CD8-positive, alpha-beta memory T cell (primary cell): ENCODE measurements at regions not wholly inside any gene's neighbourhood (a gene's known extent, or its start where the extent isn't known, plus 50 kb on each side); places are given as distances from the start of the nearest gene placed in this dataset.

Experiments used
- CTCF ChIA-PET: fragments of 350-600 bp; sonication (Branson Sonifier 250); formaldehyde crosslinking; loops from one replicate; lab custom pipeline; 2021; ENCODE audit warnings: antibody characterized with exemption; lab: Charles Lee
- POLR2A ChIA-PET: fragments of 350-600 bp; sonication (Branson Sonifier 250); formaldehyde crosslinking; loops from one replicate; lab custom pipeline; 2021; ENCODE audit warnings: antibody characterized with exemption; lab: Charles Lee
- DNase-seq, 5 donors: peaks; one replicate each; pipeline versions ENCODE4 v3.0.0 to v3.0.0-alpha.2; 2020 to 2022; ENCODE audit warnings: mixed read lengths in 1 of 5
- H3K27ac ChIP-seq: one replicate; pipeline ENCODE4 v1.7.0; 2013; ENCODE audit warnings: low read depth, mild to moderate bottlenecking, low read length, moderate library complexity
- H3K27me3 ChIP-seq: 2 replicates; pipeline ENCODE4 v1.7.0; 2013; ENCODE audit warnings: low read length, mild to moderate bottlenecking; ENCODE audit not compliant: insufficient read depth, poor library complexity, severe bottlenecking
- H3K36me3 ChIP-seq: 2 replicates; pipeline ENCODE4 v1.7.0; 2013; ENCODE audit warnings: mild to moderate bottlenecking, low read length, moderate library complexity; ENCODE audit not compliant: insufficient read depth
- H3K4me1 ChIP-seq: 2 replicates; pipeline ENCODE4 v1.7.0; 2013; ENCODE audit warnings: mild to moderate bottlenecking, low read length, moderate library complexity; ENCODE audit not compliant: insufficient read depth
- H3K4me3 ChIP-seq: 2 replicates; pipeline ENCODE4 v1.7.0; 2013; ENCODE audit warnings: mild to moderate bottlenecking, low read length
- H3K9me3 ChIP-seq: 2 replicates; pipeline ENCODE4 v1.7.0; 2013; ENCODE audit warnings: mild to moderate bottlenecking, low read length
- H3K27ac Mint-ChIP-seq, 8 donors: one replicate each; pipeline ENCODE4 v1.8.0; 2020 to 2021; ENCODE audit warnings: mixed read lengths in 8 of 8, mild to moderate bottlenecking in 6 of 8, inconsistent platforms in 3 of 8, moderate library complexity in 3 of 8
- H3K27me3 Mint-ChIP-seq, 2 donors: one replicate each; pipeline ENCODE4 v1.8.0; 2020 to 2021; ENCODE audit warnings: mixed read lengths in 2 of 2, mild to moderate bottlenecking in 1 of 2, moderate library complexity in 1 of 2
- H3K36me3 Mint-ChIP-seq, 3 donors: one replicate each; pipeline ENCODE4 v1.8.0; 2020 to 2021; ENCODE audit warnings: mixed read lengths in 3 of 3, inconsistent platforms in 1 of 3, mild to moderate bottlenecking in 1 of 3
- H3K4me1 Mint-ChIP-seq, 3 donors: one replicate each; pipeline ENCODE4 v1.8.0; 2020 to 2021; ENCODE audit warnings: mixed read lengths in 3 of 3, inconsistent platforms in 1 of 3, mild to moderate bottlenecking in 1 of 3
- H3K4me3 Mint-ChIP-seq, 7 donors: one replicate each; pipeline ENCODE4 v1.8.0; 2020 to 2021; ENCODE audit warnings: mixed read lengths in 7 of 7, mild to moderate bottlenecking in 6 of 7, moderate library complexity in 4 of 7, inconsistent platforms in 2 of 7
- H3K9me3 Mint-ChIP-seq, 5 donors: one replicate each; pipeline ENCODE4 v1.8.0; 2020 to 2022; ENCODE audit warnings: mixed read lengths in 5 of 5, mild to moderate bottlenecking in 3 of 5, moderate library complexity in 2 of 5, inconsistent platforms in 1 of 5

GRCh38 chr2:145059914-145060313, 540.0 kb upstream of the ZEB2 start:
- ChIA-PET POLR2A (no interaction called here), CTCF (no interaction called here)
- DNase-seq = no peak
- Histone ChIP-seq H3K4me3 (no peak overlapping the region), H3K27me3 (no peaks in the 10 kb centered on the region), H3K9me3 (no peaks in the 10 kb centered on the region), H3K27ac (no peak overlapping the region), H3K4me1 (no peaks in the 10 kb centered on the region), H3K36me3 (no peaks in the 10 kb centered on the region)
- H3K9me3 Mint-ChIP-seq = peaks cover 0 to 2% (median 0%) of the 10 kb centered on the region in 5 donors
- H3K36me3 Mint-ChIP-seq = no peaks in the 10 kb centered on the region
- no peak overlapping the region for H3K27ac Mint-ChIP-seq
- H3K27me3 Mint-ChIP-seq = peaks cover 0 to 4% of the 10 kb centered on the region in 2 donors
- no peak overlapping the region for H3K4me3 Mint-ChIP-seq
- H3K4me1 Mint-ChIP-seq = no peaks in the 10 kb centered on the region

GRCh38 chr2:145059343-145059742, 539.4 kb upstream of the ZEB2 start:
- H3K4me3 Mint-ChIP-seq = no peak overlapping the region
- Histone ChIP-seq H3K27ac (no peak overlapping the region), H3K9me3 (no peaks in the 10 kb centered on the region), H3K4me1 (no peaks in the 10 kb centered on the region), H3K4me3 (no peak overlapping the region), H3K27me3 (no peaks in the 10 kb centered on the region), H3K36me3 (no peaks in the 10 kb centered on the region)
- H3K9me3 Mint-ChIP-seq = peaks cover 0 to 2% (median 0%) of the 10 kb centered on the region in 5 donors
- no peaks in the 10 kb centered on the region for H3K36me3 Mint-ChIP-seq
- no peak overlapping the region for H3K27ac Mint-ChIP-seq
- H3K27me3 Mint-ChIP-seq = peaks cover 0 to 6% of the 10 kb centered on the region in 2 donors
- POLR2A ChIA-PET = no interaction called here
- no peaks in the 10 kb centered on the region for H3K4me1 Mint-ChIP-seq
- DNase-seq = no peak
- CTCF ChIA-PET = no interaction called here

GRCh38 chr2:145058457-145058856, 538.5 kb upstream of the ZEB2 start:
- Mint-ChIP-seq H3K27me3 (peaks cover 0 to 4% of the 10 kb centered on the region in 2 donors), H3K4me1 (no peaks in the 10 kb centered on the region), H3K4me3 (no peak overlapping the region), H3K27ac (no peak overlapping the region), H3K36me3 (no peaks in the 10 kb centered on the region), H3K9me3 (peaks cover 0 to 2% (median 0%) of the 10 kb centered on the region in 5 donors)
- POLR2A ChIA-PET = no interaction called here
- no peaks in the 10 kb centered on the region for H3K27me3 ChIP-seq
- H3K36me3 ChIP-seq = no peaks in the 10 kb centered on the region
- CTCF ChIA-PET = no interaction called here
- H3K27ac ChIP-seq = no peak overlapping the region
- H3K4me3 ChIP-seq = no peak overlapping the region
- no peaks in the 10 kb centered on the region for H3K4me1 ChIP-seq
- H3K9me3 ChIP-seq = no peaks in the 10 kb centered on the region
- DNase-seq = no peak

GRCh38 chr2:145055651-145056050, 535.7 kb upstream of the ZEB2 start:
- ChIA-PET POLR2A (no interaction called here), CTCF (no interaction called here)
- no peaks in the 10 kb centered on the region for H3K36me3 ChIP-seq
- Mint-ChIP-seq H3K27ac (no peak overlapping the region), H3K4me1 (no peaks in the 10 kb centered on the region), H3K27me3 (peaks cover 0 to 2% of the 10 kb centered on the region in 2 donors), H3K4me3 (no peak overlapping the region), H3K36me3 (no peaks in the 10 kb centered on the region), H3K9me3 (peaks cover 0 to 2% (median 0%) of the 10 kb centered on the region in 5 donors)
- no peaks in the 10 kb centered on the region for H3K9me3 ChIP-seq
- DNase-seq = no peak
- H3K4me3 ChIP-seq = no peak overlapping the region
- no peak overlapping the region for H3K27ac ChIP-seq
- H3K4me1 ChIP-seq = no peaks in the 10 kb centered on the region
- H3K27me3 ChIP-seq = no peaks in the 10 kb centered on the region

GRCh38 chr2:145050134-145050533, 530.2 kb upstream of the ZEB2 start:
- Mint-ChIP-seq H3K27ac (no peak overlapping the region), H3K9me3 (no peaks in the 10 kb centered on the region), H3K27me3 (peaks cover 0 to 3% of the 10 kb centered on the region in 2 donors), H3K4me3 (no peak overlapping the region), H3K4me1 (no peaks in the 10 kb centered on the region), H3K36me3 (no peaks in the 10 kb centered on the region)
- H3K9me3 ChIP-seq = no peaks in the 10 kb centered on the region
- H3K27ac ChIP-seq = no peak overlapping the region
- CTCF ChIA-PET = no interaction called here
- no peak overlapping the region for H3K4me3 ChIP-seq
- H3K27me3 ChIP-seq = no peaks in the 10 kb centered on the region
- no peaks in the 10 kb centered on the region for H3K4me1 ChIP-seq
- H3K36me3 ChIP-seq = no peaks in the 10 kb centered on the region
- no peak for DNase-seq
- POLR2A ChIA-PET = no interaction called here

- Histone ChIP-seq H3K4me1 (no peaks in the 10 kb centered on the region), H3K27ac (no peak overlapping the region), H3K36me3 (no peaks in the 10 kb centered on the region), H3K4me3 (no peak overlapping the region), H3K27me3 (no peaks in the 10 kb centered on the region), H3K9me3 (no peaks in the 10 kb centered on the region)
- no peak for DNase-seq
- no peak overlapping the region for H3K4me3 Mint-ChIP-seq
- POLR2A ChIA-PET = no interaction called here
- CTCF ChIA-PET = no interaction called here
- H3K27ac Mint-ChIP-seq = no peak overlapping the region
- no peaks in the 10 kb centered on the region for H3K9me3 Mint-ChIP-seq
- no peaks in the 10 kb centered on the region for H3K36me3 Mint-ChIP-seq
- H3K27me3 Mint-ChIP-seq = peaks cover 0 to 2% of the 10 kb centered on the region in 2 donors
- no peaks in the 10 kb centered on the region for H3K4me1 Mint-ChIP-seq
These were observed 529.6 kb upstream of the ZEB2 start for GRCh38 chr2:145049475-145049874.

- H3K4me1 ChIP-seq = no peaks in the 10 kb centered on the region
- no peaks in the 10 kb centered on the region for H3K9me3 ChIP-seq
- no peaks in the 10 kb centered on the region for H3K27me3 ChIP-seq
- DNase-seq = no peak
- no peak overlapping the region for H3K27ac ChIP-seq
- H3K27me3 Mint-ChIP-seq = peaks cover 0 to 3% of the 10 kb centered on the region in 2 donors
- H3K4me1 Mint-ChIP-seq = no peaks in the 10 kb centered on the region
- no peaks in the 10 kb centered on the region for H3K36me3 ChIP-seq
- H3K36me3 Mint-ChIP-seq = no peaks in the 10 kb centered on the region
- H3K4me3 ChIP-seq = no peak overlapping the region
- CTCF ChIA-PET = no interaction called here
- no peak overlapping the region for H3K4me3 Mint-ChIP-seq
- POLR2A ChIA-PET = no interaction called here
- no peak overlapping the region for H3K27ac Mint-ChIP-seq
- no peaks in the 10 kb centered on the region for H3K9me3 Mint-ChIP-seq
These were observed 527.6 kb upstream of the ZEB2 start for GRCh38 chr2:145047554-145047953.

GRCh38 chr2:145044491-145044890, 524.6 kb upstream of the ZEB2 start:
- Histone ChIP-seq H3K27me3 (no peaks in the 10 kb centered on the region), H3K4me1 (no peaks in the 10 kb centered on the region), H3K27ac (no peak overlapping the region), H3K4me3 (no peak overlapping the region), H3K36me3 (no peaks in the 10 kb centered on the region), H3K9me3 (no peaks in the 10 kb centered on the region)
- Mint-ChIP-seq H3K4me1 (no peaks in the 10 kb centered on the region), H3K27me3 (peaks cover 0 to 3% of the 10 kb centered on the region in 2 donors), H3K27ac (no peak overlapping the region), H3K36me3 (no peaks in the 10 kb centered on the region), H3K4me3 (no peak overlapping the region), H3K9me3 (no peaks in the 10 kb centered on the region)
- no peak for DNase-seq
- CTCF ChIA-PET = no interaction called here
- POLR2A ChIA-PET = no interaction called here

GRCh38 chr2:145043399-145043834, 523.5 kb upstream of the ZEB2 start:
- no peaks in the 10 kb centered on the region for H3K9me3 ChIP-seq
- POLR2A ChIA-PET = no interaction called here
- CTCF ChIA-PET = no interaction called here

More at GRCh38 chr2:145043399-145043834, 523.5 kb upstream of the ZEB2 start:
- H3K27ac ChIP-seq = no peak overlapping the region
- Mint-ChIP-seq H3K36me3 (no peaks in the 10 kb centered on the region), H3K27ac (no peak overlapping the region), H3K4me3 (no peak overlapping the region), H3K27me3 (peaks cover 0 to 3% of the 10 kb centered on the region in 2 donors), H3K9me3 (no peaks in the 10 kb centered on the region), H3K4me1 (no peaks in the 10 kb centered on the region)
- H3K4me3 ChIP-seq = no peak overlapping the region
- H3K4me1 ChIP-seq = no peaks in the 10 kb centered on the region
- H3K27me3 ChIP-seq = no peaks in the 10 kb centered on the region
- no peaks in the 10 kb centered on the region for H3K36me3 ChIP-seq
- no peak for DNase-seq
